GM19035 (cell line): ENCODE measurements at regions not wholly inside any gene's neighbourhood (a gene's known extent, or its start where the extent isn't known, plus 50 kb on each side); places are given as distances from the start of the nearest gene placed in this dataset.
"Not testable (repeated sequence)": the region's sequence is repeated elsewhere in the genome, so short reads cannot be mapped to it uniquely, and the experiment has no call there.

ENCODE experiments used
- ATAC-seq: cut with Tn5 transposase; IDR thresholded peaks from one replicate; pipeline ENCODE4 v1.9.1; 2021; ENCODE audit not compliant: unreplicated experiment

- ATAC-seq = no peak
Measured at GRCh38 chr7:81296726-81297125, 377.9 kb upstream of the SEMA3C start.

- no peak for ATAC-seq
Measured at GRCh38 chr7:81294897-81295515, 376.2 kb upstream of the SEMA3C start.

- no peak for ATAC-seq
Measured at GRCh38 chr7:81293806-81294205, 375.0 kb upstream of the SEMA3C start.

- not testable (repeated sequence) for ATAC-seq
Measured at GRCh38 chr7:81286754-81287153, 367.9 kb upstream of the SEMA3C start.

GRCh38 chr7:81285142-81285871 is 366.5 kb upstream of the SEMA3C start:
- ATAC-seq = no peak

GRCh38 chr7:81284576-81284975 is 365.7 kb upstream of the SEMA3C start:
- ATAC-seq = no peak

DNA sequence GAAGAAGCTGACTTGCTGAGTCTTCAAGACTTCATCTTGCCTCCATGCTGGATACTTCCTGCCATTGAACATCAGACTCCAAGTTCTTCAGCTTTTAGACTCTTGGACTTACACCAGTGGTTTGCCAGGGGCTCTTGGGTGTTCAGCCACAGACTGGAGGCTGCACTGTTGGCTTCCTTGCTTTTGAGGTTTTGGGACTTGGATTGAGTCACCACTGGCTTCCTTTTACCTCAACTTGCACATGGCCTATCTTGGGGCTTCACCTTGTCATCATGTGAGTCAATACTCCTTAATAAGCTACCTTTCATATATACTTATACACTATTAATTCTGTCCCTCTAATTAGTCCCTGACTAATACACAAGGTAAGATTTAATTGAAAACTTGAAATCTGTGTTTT is 361.7 kb upstream of the SEMA3C start:
- ATAC-seq = no peak

GRCh38 chr7:81277691-81278090 is 358.8 kb upstream of the SEMA3C start:
- no peak for ATAC-seq

- ATAC-seq = no peak
Measured at GRCh38 chr7:81273601-81274397, 354.9 kb upstream of the SEMA3C start.

DNA sequence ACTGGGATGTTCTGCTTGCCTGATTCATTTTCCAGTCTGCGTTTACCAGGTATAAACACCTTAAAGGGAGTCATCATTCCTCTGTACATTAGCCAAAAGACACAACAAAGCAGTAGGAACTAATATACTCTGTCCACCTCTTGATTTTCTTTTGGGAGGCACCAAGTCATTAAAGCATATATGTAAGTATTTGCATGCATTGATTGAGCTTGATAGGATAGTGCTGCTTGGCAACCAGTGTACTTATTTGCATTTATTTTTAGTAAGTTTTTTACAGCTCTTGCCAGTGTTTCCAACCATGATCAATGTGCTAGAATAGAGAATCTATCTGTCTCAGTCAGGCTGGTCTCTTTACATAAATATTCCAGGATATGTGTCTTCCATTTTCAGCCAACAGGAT is 353.3 kb upstream of the SEMA3C start:
- no peak for ATAC-seq

GRCh38 chr7:81268551-81268950 is 349.7 kb upstream of the SEMA3C start:
- no peak for ATAC-seq

- ATAC-seq = no peak
Measured at GRCh38 chr7:81267508-81267907, 348.7 kb upstream of the SEMA3C start.

DNA sequence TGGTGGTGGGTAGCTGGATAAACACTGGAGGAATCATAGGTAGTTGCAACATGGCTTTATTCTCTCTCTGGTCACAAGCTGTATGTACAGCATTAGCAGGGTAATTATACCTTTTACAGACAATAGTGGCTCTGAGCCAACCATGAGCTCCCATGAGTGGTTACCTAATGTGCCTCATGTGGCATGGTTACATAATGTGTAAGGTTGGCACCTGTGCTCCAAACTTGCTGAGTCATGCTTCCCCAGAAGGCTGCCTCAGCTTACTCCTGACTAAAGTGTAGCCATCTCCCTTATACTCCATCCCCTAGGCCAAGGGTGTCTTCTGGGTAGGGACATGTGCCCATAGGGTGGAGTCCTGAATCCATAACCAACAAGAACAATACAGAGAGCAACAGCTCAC is 345.3 kb upstream of the SEMA3C start:
- no peak for ATAC-seq

- ATAC-seq = no peak
Measured at GRCh38 chr7:81260152-81260551, 341.3 kb upstream of the SEMA3C start.

GRCh38 chr7:81256991-81257390 is 338.1 kb upstream of the SEMA3C start:
- ATAC-seq = no peak

- no peak for ATAC-seq
Measured at GRCh38 chr7:81248420-81248819, 329.6 kb upstream of the SEMA3C start.

GRCh38 chr7:81247364-81247763 is 328.5 kb upstream of the SEMA3C start:
- ATAC-seq = not testable (repeated sequence)

- ATAC-seq = no peak
Measured at GRCh38 chr7:81245353-81245752, 326.5 kb upstream of the SEMA3C start.

GRCh38 chr7:81244224-81244623 is 325.4 kb upstream of the SEMA3C start:
- ATAC-seq = no peak

GRCh38 chr7:81236560-81236959 is 317.7 kb upstream of the SEMA3C start:
- ATAC-seq = no peak

- ATAC-seq = no peak
Measured at GRCh38 chr7:81235997-81236396, 317.1 kb upstream of the SEMA3C start.

DNA sequence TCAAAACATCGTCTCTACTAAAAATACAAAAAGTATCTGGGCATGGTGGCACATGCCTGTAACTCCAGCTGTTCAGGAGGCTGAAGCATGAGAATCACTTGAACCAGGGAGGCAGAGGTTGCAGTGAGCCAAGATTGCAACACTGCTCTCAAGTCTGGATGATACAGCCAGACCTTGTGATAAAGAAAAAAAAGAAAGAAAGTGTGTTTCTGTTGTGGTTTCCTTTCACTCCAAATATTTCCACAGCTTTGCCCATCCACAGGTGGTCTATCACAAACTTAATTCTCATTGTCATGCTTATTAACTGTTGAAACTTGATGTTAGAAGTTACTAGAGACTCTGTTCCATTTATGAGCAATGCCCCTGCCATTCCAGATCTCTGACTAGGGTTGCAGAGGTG is 316.0 kb upstream of the SEMA3C start:
- ATAC-seq = no peak
